ENCODE measurements at regions not wholly inside any gene's neighbourhood (a gene's known extent, or its start where the extent isn't known, plus 50 kb on each side); places are given as distances from the start of the nearest gene placed in this dataset.
A peak's percentile ranks its signal among the peaks of the same experiment; 100 is the strongest.

GRCh38 chr9:99752417-99753109 is 69.1 kb upstream of the NR4A3 start:
- DNase-seq (ENCODE audit: low spot score): no peak

DNA sequence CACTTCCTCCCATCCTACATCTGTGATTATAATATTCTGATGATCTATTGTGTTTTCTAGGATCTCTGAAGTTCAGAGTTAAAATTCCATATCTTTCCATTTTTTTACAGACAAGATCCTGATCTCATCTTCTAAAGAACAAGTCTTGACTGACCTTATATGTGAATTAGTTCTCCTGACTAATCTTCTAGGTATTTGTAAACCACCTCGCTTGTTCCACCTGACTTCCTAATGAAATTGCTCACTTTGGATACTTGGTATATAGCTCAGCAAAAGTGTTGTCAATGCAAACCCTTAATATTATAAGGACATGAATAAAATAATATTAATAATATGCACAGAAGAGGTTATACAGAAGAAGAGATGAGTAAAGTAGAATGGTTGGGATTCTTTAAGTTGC is 68.2 kb upstream of the NR4A3 start:
- no peak for DNase-seq (ENCODE audit: low spot score)

DNA sequence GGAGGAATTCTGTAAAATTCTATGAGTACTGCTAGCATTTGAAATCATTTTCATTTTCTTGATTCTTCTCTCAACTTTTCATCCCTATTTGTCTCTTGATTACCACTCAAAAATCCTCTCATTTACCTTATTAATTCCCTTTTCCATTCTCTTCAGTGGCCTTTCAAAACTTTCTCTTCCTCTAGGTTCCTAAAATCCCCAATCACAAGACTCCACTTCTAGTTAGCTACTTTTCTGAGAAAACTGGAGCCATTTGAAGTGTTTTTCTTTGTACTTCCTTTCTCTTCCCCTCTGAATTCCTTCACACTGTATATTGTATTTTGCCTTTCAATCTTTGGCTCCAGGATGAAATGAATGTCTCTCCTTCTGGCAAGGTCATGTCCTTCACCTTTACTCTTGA is 61.3 kb upstream of the NR4A3 start:
- DNase-seq (ENCODE audit: low spot score): no peak

GRCh38 chr9:99762470-99762869 is 59.2 kb upstream of the NR4A3 start:
- DNase-seq (ENCODE audit: low spot score): peak; percentile 8
